Uterus (tissue), 2 donors: ENCODE measurements at regions not wholly inside any gene's neighbourhood (a gene's known extent, or its start where the extent isn't known, plus 50 kb on each side); places are given as distances from the start of the nearest gene placed in this dataset.

Experiments used
- POLR2A ChIP-seq, 2 donors: fragments of 450-650 bp; IDR thresholded peaks; one replicate each; pipeline ENCODE4 v1.6.1; 2016; ENCODE audit warnings: antibody characterized with exemption in 2 of 2, mild to moderate bottlenecking in 1 of 2, moderate library complexity in 1 of 2
- TF ChIP-seq, protein P1 (sequence below), 4 experiments: fragments of 200-600 bp in 2 of 4; fragments of 450-650 bp in 2 of 4; sonication (generic) in 2 of 4; IDR thresholded peaks; one replicate each; pipeline ENCODE4 v1.5.1; 2016 to 2019; ENCODE audit warnings: antibody characterized with exemption in 4 of 4, mild to moderate bottlenecking in 2 of 4, moderate library complexity in 1 of 4

DNA sequence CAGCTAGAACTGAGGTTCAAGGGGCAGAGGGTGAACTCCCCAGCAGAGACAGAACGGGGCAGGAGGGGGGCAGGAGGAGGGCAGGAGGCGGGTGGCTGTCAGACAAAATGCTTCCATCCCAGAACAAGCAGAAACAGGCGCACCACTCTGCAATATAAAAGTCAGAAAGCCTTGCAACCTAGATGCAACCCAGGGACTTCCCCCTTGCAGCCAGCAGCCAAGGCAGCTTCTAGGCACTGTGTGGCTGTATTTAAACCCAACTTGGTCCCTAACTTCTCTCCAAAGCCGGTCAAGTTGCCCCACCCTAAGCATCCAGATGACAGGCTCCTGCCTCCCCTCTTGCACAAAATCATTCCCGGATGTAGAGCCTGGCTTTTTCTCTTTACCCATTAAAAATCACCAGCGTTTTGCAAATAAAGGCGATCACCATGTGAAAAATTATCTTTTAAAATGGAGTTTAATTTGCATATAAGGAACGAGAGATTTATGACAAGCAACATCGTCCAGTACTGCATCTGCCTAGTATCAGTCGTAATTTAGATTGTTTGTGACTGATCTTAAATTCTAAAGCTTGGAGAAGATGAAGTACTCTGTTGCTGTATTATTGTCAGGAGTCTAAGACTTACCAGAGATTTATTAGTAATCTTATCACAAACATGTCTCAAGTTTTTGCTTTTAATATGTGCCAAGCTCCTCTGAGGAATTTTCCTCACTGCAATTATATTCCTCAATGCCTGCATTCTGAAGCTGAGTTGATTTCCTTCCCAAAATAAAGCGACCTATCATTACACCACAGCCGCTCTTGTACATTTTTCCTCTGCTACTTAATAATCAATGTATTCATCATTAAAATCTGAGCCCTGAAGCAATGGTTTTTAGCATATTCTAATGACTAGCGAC is 307.1 kb upstream of the ZNF507 start:
- TF ChIP-seq, protein P1, sequence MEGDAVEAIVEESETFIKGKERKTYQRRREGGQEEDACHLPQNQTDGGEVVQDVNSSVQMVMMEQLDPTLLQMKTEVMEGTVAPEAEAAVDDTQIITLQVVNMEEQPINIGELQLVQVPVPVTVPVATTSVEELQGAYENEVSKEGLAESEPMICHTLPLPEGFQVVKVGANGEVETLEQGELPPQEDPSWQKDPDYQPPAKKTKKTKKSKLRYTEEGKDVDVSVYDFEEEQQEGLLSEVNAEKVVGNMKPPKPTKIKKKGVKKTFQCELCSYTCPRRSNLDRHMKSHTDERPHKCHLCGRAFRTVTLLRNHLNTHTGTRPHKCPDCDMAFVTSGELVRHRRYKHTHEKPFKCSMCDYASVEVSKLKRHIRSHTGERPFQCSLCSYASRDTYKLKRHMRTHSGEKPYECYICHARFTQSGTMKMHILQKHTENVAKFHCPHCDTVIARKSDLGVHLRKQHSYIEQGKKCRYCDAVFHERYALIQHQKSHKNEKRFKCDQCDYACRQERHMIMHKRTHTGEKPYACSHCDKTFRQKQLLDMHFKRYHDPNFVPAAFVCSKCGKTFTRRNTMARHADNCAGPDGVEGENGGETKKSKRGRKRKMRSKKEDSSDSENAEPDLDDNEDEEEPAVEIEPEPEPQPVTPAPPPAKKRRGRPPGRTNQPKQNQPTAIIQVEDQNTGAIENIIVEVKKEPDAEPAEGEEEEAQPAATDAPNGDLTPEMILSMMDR (IDR thresholded peaks at IDR 0.05) = no peak
- no peak for TF ChIP-seq POLR2A (IDR thresholded peaks at IDR 0.05)
